ENCODE measurements at regions not wholly inside any gene's neighbourhood (a gene's known extent, or its start where the extent isn't known, plus 50 kb on each side); places are given as distances from the start of the nearest gene placed in this dataset.

DNA sequence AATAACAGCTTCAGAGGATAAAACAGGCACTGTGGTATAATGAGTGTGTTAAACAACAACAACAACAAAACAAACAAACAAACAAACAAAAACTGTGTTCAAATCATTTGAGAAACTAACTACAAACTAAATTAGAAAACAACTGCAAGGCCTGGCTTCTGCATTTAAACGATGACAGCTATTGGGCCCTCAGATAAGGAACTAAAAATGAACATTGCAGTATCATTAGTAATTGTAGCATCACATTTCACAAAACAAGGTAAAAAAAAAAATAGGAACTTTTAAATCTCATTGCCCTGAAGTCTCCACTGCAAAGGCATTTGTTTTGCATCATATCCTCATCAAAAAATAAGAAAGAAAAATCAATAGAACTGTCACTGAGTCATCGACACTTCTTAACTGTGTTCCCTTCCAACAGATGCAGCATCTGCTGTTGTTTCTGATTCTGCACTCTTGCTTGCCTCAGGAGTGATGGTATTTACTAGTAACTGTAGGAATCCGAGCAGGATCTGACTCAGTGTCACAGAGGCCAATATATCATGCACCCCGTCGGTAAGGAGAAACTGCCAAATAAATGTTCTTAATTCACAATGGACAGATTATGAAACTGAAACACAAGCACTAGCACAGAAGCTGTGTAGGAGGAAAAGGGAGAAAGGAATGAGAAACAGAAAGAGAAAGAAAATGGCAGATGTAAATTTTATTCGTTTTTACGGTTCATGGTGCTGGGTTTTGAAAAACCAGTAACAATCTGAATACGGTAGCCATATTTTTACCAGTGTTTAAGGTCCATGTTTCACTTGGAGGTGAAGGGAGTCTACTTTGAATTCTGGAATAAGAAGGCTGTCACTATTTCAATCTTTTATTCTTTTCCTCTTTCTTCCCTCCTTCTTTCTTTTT, 365.7 kb upstream of the EPHA7 start:
- Histone ChIP-seq H3K4me1 (no peaks in the 10 kb centered on the region), H3K27ac (peak overlapping the region in 3 of 4 donors; percentile 36 to 43 (median 42))
- intact Hi-C loops (cut with DNase I; ENCODE audit: low total_unique reads), result no loop called here

DNA sequence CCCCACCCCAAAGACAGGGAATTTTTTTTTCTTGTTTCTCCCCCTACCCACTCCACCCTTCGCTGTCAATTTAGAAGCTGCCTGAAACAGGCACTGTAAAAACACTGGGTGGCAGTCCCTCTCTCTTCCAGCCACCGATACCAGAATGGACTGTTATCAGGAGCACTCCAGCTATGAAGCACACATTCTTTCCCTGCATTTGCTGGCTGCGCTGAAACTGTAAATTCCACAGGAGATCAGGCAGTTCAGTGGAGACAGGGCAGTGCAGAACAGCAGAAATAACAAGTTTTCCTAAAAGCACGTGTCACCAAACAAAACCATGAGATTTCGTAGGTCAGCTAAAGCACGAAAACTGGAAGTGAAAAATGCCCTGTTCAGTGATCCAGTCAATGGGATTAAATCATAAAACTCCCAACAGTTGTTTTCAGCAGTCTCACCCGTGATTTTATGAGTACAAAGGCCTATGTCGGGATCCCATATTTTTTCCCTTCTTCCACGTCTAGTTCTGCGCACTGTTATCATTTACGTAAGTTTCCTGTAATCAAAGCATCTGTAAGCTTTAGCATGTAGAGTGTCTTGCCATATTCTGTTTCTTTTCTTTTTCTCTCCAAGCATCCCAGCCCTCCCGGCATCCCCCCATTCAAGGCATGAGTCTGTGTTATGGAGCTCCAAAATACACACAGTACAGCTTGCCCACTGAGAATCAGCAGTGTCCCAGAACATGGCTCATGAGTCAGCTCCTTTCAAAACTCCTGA, 359.9 kb upstream of the EPHA7 start:
- DNase-seq (no peak), ATAC-seq (no peak)
- Histone ChIP-seq H3K9me3 (no peaks in the 10 kb centered on the region), H3K27ac (no peak overlapping the region), H3K36me3 (no peaks in the 10 kb centered on the region), H3K4me1 (no peaks in the 10 kb centered on the region), H3K4me3 (no peak overlapping the region), H3K27me3 (no peaks in the 10 kb centered on the region)
- in situ Hi-C loops (cut with MboI; ENCODE audit: low sequenced_read_pairs in 4 of 4), result no loop called here
- intact Hi-C loops (cut with DNase I; ENCODE audit: low total_unique reads), result no loop called here
- TF ChIP-seq, protein P1, sequence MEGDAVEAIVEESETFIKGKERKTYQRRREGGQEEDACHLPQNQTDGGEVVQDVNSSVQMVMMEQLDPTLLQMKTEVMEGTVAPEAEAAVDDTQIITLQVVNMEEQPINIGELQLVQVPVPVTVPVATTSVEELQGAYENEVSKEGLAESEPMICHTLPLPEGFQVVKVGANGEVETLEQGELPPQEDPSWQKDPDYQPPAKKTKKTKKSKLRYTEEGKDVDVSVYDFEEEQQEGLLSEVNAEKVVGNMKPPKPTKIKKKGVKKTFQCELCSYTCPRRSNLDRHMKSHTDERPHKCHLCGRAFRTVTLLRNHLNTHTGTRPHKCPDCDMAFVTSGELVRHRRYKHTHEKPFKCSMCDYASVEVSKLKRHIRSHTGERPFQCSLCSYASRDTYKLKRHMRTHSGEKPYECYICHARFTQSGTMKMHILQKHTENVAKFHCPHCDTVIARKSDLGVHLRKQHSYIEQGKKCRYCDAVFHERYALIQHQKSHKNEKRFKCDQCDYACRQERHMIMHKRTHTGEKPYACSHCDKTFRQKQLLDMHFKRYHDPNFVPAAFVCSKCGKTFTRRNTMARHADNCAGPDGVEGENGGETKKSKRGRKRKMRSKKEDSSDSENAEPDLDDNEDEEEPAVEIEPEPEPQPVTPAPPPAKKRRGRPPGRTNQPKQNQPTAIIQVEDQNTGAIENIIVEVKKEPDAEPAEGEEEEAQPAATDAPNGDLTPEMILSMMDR (IDR thresholded peaks at IDR 0.05 in 4 of 5, conservative IDR thresholded peaks at IDR 0.05 in 1 of 5), result no peak

More for the DNA sequence above, 365.7 kb upstream of the EPHA7 start:
- ATAC-seq (peak; percentile 78), DNase-seq (peak; percentile 21 to 25)
- no peak for TF ChIP-seq POLR2A (IDR thresholded peaks at IDR 0.05)
- TF ChIP-seq, protein P1 (IDR thresholded peaks at IDR 0.05 in 4 of 5, conservative IDR thresholded peaks at IDR 0.05 in 1 of 5), result no peak
- no peaks in the 10 kb centered on the region for H3K36me3 ChIP-seq
- H3K9me3 ChIP-seq, result no peaks in the 10 kb centered on the region
- in situ Hi-C loops (cut with MboI; ENCODE audit: low sequenced_read_pairs in 4 of 4), result no loop called here
- no peaks in the 10 kb centered on the region for H3K27me3 ChIP-seq
- peak overlapping the region in 2 of 4 donors; percentile 17 to 31 for H3K4me3 ChIP-seq

DNA sequence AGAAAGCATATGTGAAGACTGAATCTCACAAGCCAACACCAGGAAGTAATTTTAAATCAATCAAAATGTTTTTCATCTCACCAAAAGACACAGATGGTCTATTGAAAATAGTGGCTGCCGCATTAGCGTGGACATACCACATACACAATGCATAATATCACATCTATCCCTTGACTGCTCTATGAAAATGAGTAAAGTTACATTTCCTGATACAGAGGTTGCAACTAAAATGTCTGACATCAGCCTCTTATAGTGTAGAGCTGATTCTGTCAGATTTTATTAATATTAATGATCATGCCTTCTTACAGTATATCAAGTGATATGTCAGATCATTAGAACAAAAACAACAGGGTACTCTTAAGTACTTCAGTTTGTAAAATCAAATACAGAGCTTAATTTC, 339.8 kb upstream of the EPHA7 start:
- in situ Hi-C loops (cut with MboI; ENCODE audit: low sequenced_read_pairs in 4 of 4), result no loop called here
- Histone ChIP-seq H3K36me3 (no peaks in the 10 kb centered on the region), H3K9me3 (no peaks in the 10 kb centered on the region), H3K27me3 (no peaks in the 10 kb centered on the region), H3K4me1 (no peaks in the 10 kb centered on the region), H3K27ac (no peak overlapping the region), H3K4me3 (no peak overlapping the region)
- no peak for TF ChIP-seq POLR2A (IDR thresholded peaks at IDR 0.05)
- TF ChIP-seq, protein P1 (IDR thresholded peaks at IDR 0.05 in 4 of 5, conservative IDR thresholded peaks at IDR 0.05 in 1 of 5), result no peak
- DNase-seq (no peak), ATAC-seq (no peak)
- intact Hi-C loops (cut with DNase I; ENCODE audit: low total_unique reads), result no loop called here

DNA sequence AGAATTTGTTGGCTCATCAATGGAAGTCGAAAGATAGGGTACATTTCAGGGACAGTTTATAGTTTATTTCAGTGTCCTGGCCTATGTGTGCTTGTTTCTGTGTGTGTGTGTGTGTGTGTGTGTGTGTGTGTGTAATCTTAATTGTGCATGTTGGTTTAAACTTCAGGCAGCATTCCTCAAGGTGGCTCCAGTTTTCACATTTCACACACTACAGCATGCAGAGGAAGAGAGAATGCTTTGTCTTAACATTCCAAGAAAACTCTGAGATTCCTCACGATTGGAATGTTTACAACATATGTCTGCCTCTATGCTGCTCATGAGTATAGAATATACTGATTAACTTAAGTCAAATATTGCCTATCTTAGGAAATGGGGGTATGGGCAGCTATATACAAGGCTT, 332.6 kb upstream of the EPHA7 start:
- Histone ChIP-seq H3K4me1 (no peaks in the 10 kb centered on the region), H3K27ac (no peak overlapping the region), H3K36me3 (no peaks in the 10 kb centered on the region), H3K27me3 (no peaks in the 10 kb centered on the region), H3K9me3 (no peaks in the 10 kb centered on the region), H3K4me3 (no peak overlapping the region)
- intact Hi-C loops (cut with DNase I; ENCODE audit: low total_unique reads) (no loop called here), in situ Hi-C loops (cut with MboI; ENCODE audit: low sequenced_read_pairs in 4 of 4) (no loop called here)
- TF ChIP-seq, protein P1 (IDR thresholded peaks at IDR 0.05 in 4 of 5, conservative IDR thresholded peaks at IDR 0.05 in 1 of 5), result no peak
- TF ChIP-seq POLR2A (IDR thresholded peaks at IDR 0.05), result no peak
- no peak for DNase-seq
- ATAC-seq, result no peak

Data from gastrocnemius medialis (tissue), 4 donors.